GM12891 (cell line): ENCODE measurements at regions not wholly inside any gene's neighbourhood (a gene's known extent, or its start where the extent isn't known, plus 50 kb on each side); places are given as distances from the start of the nearest gene placed in this dataset.

Source experiments
- PAX5 ChIP-seq: IDR thresholded peaks from 2 replicates; pipeline ENCODE4 v1.6.1; 2011; ENCODE audit warnings: low read length, moderate library complexity, mild to moderate bottlenecking; ENCODE audit not compliant: insufficient read depth, severe bottlenecking
- POLR2A ChIP-seq: IDR thresholded peaks from 2 replicates; pipeline ENCODE4 v1.6.1; 2011; ENCODE audit warnings: low read depth, low read length, control low read depth
- POLR2AphosphoS5 ChIP-seq: IDR thresholded peaks from 2 replicates; pipeline ENCODE4 v1.6.1; 2011; ENCODE audit warnings: low read depth, low read length, control low read depth
- SPI1 ChIP-seq: IDR thresholded peaks from 2 replicates; pipeline ENCODE4 v1.6.1; 2011; ENCODE audit warnings: low read depth, low read length, control low read depth
- TAF1 ChIP-seq: IDR thresholded peaks from 2 replicates; pipeline ENCODE4 v1.6.1; 2011; ENCODE audit warnings: low read depth, low read length, control low read depth

DNA sequence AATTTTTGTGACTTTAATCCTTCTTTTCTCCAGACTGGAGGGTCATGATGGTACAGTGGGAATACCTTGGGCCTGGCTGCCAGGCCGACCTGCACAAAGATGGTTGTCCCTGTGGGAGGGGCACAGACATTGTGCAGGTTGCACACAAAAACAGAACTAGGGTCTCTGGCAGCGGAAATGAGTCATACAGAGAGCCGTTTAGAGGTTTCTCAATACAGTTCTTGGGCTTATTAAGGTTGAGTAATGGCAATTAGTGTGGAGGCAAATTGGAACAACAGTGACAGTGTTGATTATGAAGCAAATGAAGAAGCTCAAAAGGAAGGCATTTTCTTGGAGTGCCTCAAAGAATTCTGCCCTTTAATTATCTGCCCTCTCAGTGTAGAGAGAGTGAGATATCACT, 173.6 kb downstream of the TENT4A start:
- TF ChIP-seq POLR2A: no peak
- no peak for TF ChIP-seq SPI1
- no peak for TF ChIP-seq POLR2AphosphoS5
- TF ChIP-seq PAX5: no peak
- TF ChIP-seq TAF1: no peak
